Stimulated activated CD4-positive, alpha-beta T cell treated with anti-CD3 and anti-CD28 coated beads, TNF-alpha, amount 100 ng/mL, for 4 hours (primary cell): ENCODE measurements at regions not wholly inside any gene's neighbourhood (a gene's known extent, or its start where the extent isn't known, plus 50 kb on each side); places are given as distances from the start of the nearest gene placed in this dataset.
"Not testable (repeated sequence)": the region's sequence is repeated elsewhere in the genome, so short reads cannot be mapped to it uniquely, and the experiment has no call there.

Source experiments
- DNase-seq, 3 experiments: peaks; one replicate each; pipeline ENCODE4 v3.0.0-alpha.2; 2020; ENCODE audit warnings: low read depth in 3 of 3

- DNase-seq, result no peak
Observed at GRCh38 chr5:62167561-62168057, 138.4 kb upstream of the KIF2A start.

- DNase-seq, result no peak
Observed at GRCh38 chr5:62168506-62169281, 137.3 kb upstream of the KIF2A start.

GRCh38 chr5:62178258-62178657, 127.7 kb upstream of the KIF2A start:
- no peak for DNase-seq

GRCh38 chr5:62182802-62183201, 123.2 kb upstream of the KIF2A start:
- no peak for DNase-seq

- DNase-seq, result no peak
Observed at GRCh38 chr5:62183727-62184126, 122.3 kb upstream of the KIF2A start.

- DNase-seq, result no peak
Observed at GRCh38 chr5:62184444-62184843, 121.6 kb upstream of the KIF2A start.

GRCh38 chr5:62190173-62190572, 115.8 kb upstream of the KIF2A start:
- no peak for DNase-seq

- DNase-seq, result no peak
Observed at GRCh38 chr5:62190931-62191330, 115.1 kb upstream of the KIF2A start.

GRCh38 chr5:62192958-62193357, 113.0 kb upstream of the KIF2A start:
- DNase-seq, result no peak

GRCh38 chr5:62196532-62196931, 109.5 kb upstream of the KIF2A start:
- not testable (repeated sequence) for DNase-seq

- DNase-seq, result no peak
Observed at GRCh38 chr5:62197697-62198096, 108.3 kb upstream of the KIF2A start.

GRCh38 chr5:62198421-62198820, 107.6 kb upstream of the KIF2A start:
- DNase-seq, result no peak

GRCh38 chr5:62199792-62200716, 106.0 kb upstream of the KIF2A start:
- no peak for DNase-seq

- DNase-seq, result no peak
Observed at GRCh38 chr5:62206150-62206829, 99.7 kb upstream of the KIF2A start.

GRCh38 chr5:62208218-62208852, 97.7 kb upstream of the KIF2A start:
- no peak for DNase-seq

GRCh38 chr5:62211405-62211804, 94.6 kb upstream of the KIF2A start:
- no peak for DNase-seq

GRCh38 chr5:62212648-62213047, 93.4 kb upstream of the KIF2A start:
- DNase-seq, result no peak

- no peak for DNase-seq
Observed at GRCh38 chr5:62214701-62215100, 91.3 kb upstream of the KIF2A start.

GRCh38 chr5:62216603-62217002, 89.4 kb upstream of the KIF2A start:
- not testable (repeated sequence) for DNase-seq

GRCh38 chr5:62217095-62217494, 88.9 kb upstream of the KIF2A start:
- DNase-seq, result not testable (repeated sequence)

- not testable (repeated sequence) for DNase-seq
Observed at GRCh38 chr5:62218860-62219259, 87.1 kb upstream of the KIF2A start.

GRCh38 chr5:62221881-62222280, 84.1 kb upstream of the KIF2A start:
- not testable (repeated sequence) for DNase-seq
